Keratinocyte (primary cell): ENCODE measurements at regions not wholly inside any gene's neighbourhood (a gene's known extent, or its start where the extent isn't known, plus 50 kb on each side); places are given as distances from the start of the nearest gene placed in this dataset.

ENCODE experiments used
- DNase-seq: peaks from one replicate; pipeline ENCODE4 v3.0.0-alpha.2; 2011; ENCODE audit warnings: low read depth, missing footprints, low spot score
- FAIRE-seq: peaks from 2 replicates; lab custom pipeline; 2011; peaks lifted over from hg19 to GRCh38; lab: Jason Lieb, UNC
- H2AFZ ChIP-seq: 2 replicates; pipeline ENCODE4 v1.6.0; 2012; ENCODE audit warnings: low read length, control low read depth, inconsistent platforms; ENCODE audit not compliant: control insufficient read depth
- H3K27ac ChIP-seq: 2 replicates; pipeline ENCODE4 v1.5.1; 2011; ENCODE audit warnings: low read length; ENCODE audit not compliant: control insufficient read depth, insufficient read depth
- H3K27me3 ChIP-seq: 3 replicates; pipeline ENCODE4 v1.6.0; 2011; ENCODE audit warnings: low read length; ENCODE audit not compliant: control insufficient read depth, insufficient read depth; ENCODE audit errors: extremely low read depth
- H3K36me3 ChIP-seq, 2 experiments: 2 replicates in 1 of 2; 3 replicates in 1 of 2; pipeline ENCODE4 v1.5.1; 2011; ENCODE audit warnings: low read length in 2 of 2, mild to moderate bottlenecking in 1 of 2; ENCODE audit not compliant: control insufficient read depth in 2 of 2, insufficient read depth in 2 of 2; ENCODE audit errors: extremely low read depth in 1 of 2
- H3K4me1 ChIP-seq: 3 replicates; pipeline ENCODE4 v1.5.1; 2011; ENCODE audit warnings: low read length; ENCODE audit not compliant: control insufficient read depth, insufficient read depth; ENCODE audit errors: extremely low read depth
- H3K4me2 ChIP-seq: 3 replicates; pipeline ENCODE4 v1.6.0; 2011; ENCODE audit warnings: low read depth, low read length; ENCODE audit not compliant: control insufficient read depth, insufficient read depth; ENCODE audit errors: extremely low read depth
- H3K4me3 ChIP-seq, 3 experiments: fragments of 200-600 bp in 1 of 3; sonication (generic) in 1 of 3; 2 replicates in 2 of 3; 3 replicates in 1 of 3; pipeline ENCODE4 v1.5.1; 2011 to 2016; ENCODE audit warnings: low read length in 3 of 3, mild to moderate bottlenecking in 3 of 3, control low read depth in 2 of 3, inconsistent platforms in 1 of 3, low read depth in 1 of 3, mixed read lengths in 1 of 3, mixed run types in 1 of 3, moderate library complexity in 1 of 3; ENCODE audit not compliant: control insufficient read depth in 2 of 3, insufficient read depth in 2 of 3; ENCODE audit errors: extremely low read depth in 1 of 3
- H3K79me2 ChIP-seq: 2 replicates; pipeline ENCODE4 v1.6.0; 2012; ENCODE audit warnings: low read length; ENCODE audit not compliant: control insufficient read depth, insufficient read depth
- H3K9ac ChIP-seq: 3 replicates; pipeline ENCODE4 v1.6.0; 2011; ENCODE audit warnings: low read length; ENCODE audit not compliant: control insufficient read depth, insufficient read depth; ENCODE audit errors: extremely low read depth
- H3K9me1 ChIP-seq: 3 replicates; pipeline ENCODE4 v1.6.0; 2011; ENCODE audit warnings: low read length; ENCODE audit not compliant: control insufficient read depth, insufficient read depth; ENCODE audit errors: extremely low read depth
- H3K9me3 ChIP-seq: 2 replicates; pipeline ENCODE4 v1.5.1; 2012; ENCODE audit warnings: low read depth, low read length; ENCODE audit not compliant: control insufficient read depth
- H4K20me1 ChIP-seq: 3 replicates; pipeline ENCODE4 v1.6.0; 2011; ENCODE audit warnings: low read length; ENCODE audit not compliant: control insufficient read depth, insufficient read depth; ENCODE audit errors: extremely low read depth
- CTCF ChIP-seq, 3 experiments: IDR thresholded peaks in 1 of 3; conservative IDR thresholded peaks in 1 of 3; optimal IDR thresholded peaks in 1 of 3; 2 replicates in 2 of 3; 3 replicates in 1 of 3; pipeline versions ENCODE3 to v1.5.1; 2011; ENCODE audit warnings: low read length in 3 of 3, mild to moderate bottlenecking in 3 of 3, moderate library complexity in 2 of 3, control low read depth in 1 of 3, inconsistent platforms in 1 of 3; ENCODE audit not compliant: insufficient read depth in 2 of 3; ENCODE audit errors: extremely low read depth in 1 of 3
- EZH2 ChIP-seq: IDR thresholded peaks from one replicate; pipeline ENCODE4 v1.6.1; 2012; ENCODE audit warnings: inconsistent platforms, mild to moderate bottlenecking, low read length, moderate library complexity
- dilution Hi-C: fragments of 300-500 bp; cut with MboI; formaldehyde crosslinking; loops from one replicate; pipeline ENCODE4 v1.7.0; 2020; ENCODE audit warnings: low sequenced_read_pairs; ENCODE audit not compliant: extremely low pct_ligation_motif_present

GRCh38 chr9:19941874-19942273, 153.0 kb upstream of the SLC24A2 start:
- Histone ChIP-seq H2AFZ (no peak overlapping the region), H4K20me1 (no peaks in the 10 kb centered on the region), H3K9ac (no peak overlapping the region), H3K4me3 (no peak overlapping the region), H3K9me3 (no peaks in the 10 kb centered on the region), H3K4me1 (no peaks in the 10 kb centered on the region), H3K9me1 (no peaks in the 10 kb centered on the region), H3K36me3 (no peaks in the 10 kb centered on the region), H3K27ac (no peak overlapping the region), H3K27me3 (no peaks in the 10 kb centered on the region), H3K4me2 (no peak overlapping the region), H3K79me2 (no peaks in the 10 kb centered on the region)
- no peak for TF ChIP-seq CTCF (optimal IDR thresholded peaks at IDR 0.05 in 1 of 3, IDR thresholded peaks at IDR 0.05 in 1 of 3, conservative IDR thresholded peaks at IDR 0.05 in 1 of 3; ENCODE audit: extremely low read depth in 1 of 3, insufficient read depth in 2 of 3, low read length in 3 of 3)
- TF ChIP-seq EZH2 = no peak
- no peak for DNase-seq
- FAIRE-seq = no peak
- dilution Hi-C loops = loop anchor here (25.0 kb wide), 2 partner anchors 245 to 420 kb away; no protein-coding TSS in a partner anchor

GRCh38 chr9:19940811-19941535, 152.1 kb upstream of the SLC24A2 start:
- Histone ChIP-seq H3K9me1 (no peaks in the 10 kb centered on the region), H3K9ac (no peak overlapping the region), H3K27me3 (no peaks in the 10 kb centered on the region), H3K4me3 (no peak overlapping the region), H3K79me2 (no peaks in the 10 kb centered on the region), H3K4me1 (no peaks in the 10 kb centered on the region), H3K4me2 (no peak overlapping the region), H4K20me1 (no peaks in the 10 kb centered on the region), H2AFZ (no peak overlapping the region), H3K36me3 (no peaks in the 10 kb centered on the region), H3K9me3 (no peaks in the 10 kb centered on the region), H3K27ac (no peak overlapping the region)
- TF ChIP-seq CTCF (optimal IDR thresholded peaks at IDR 0.05 in 1 of 3, IDR thresholded peaks at IDR 0.05 in 1 of 3, conservative IDR thresholded peaks at IDR 0.05 in 1 of 3; ENCODE audit: extremely low read depth in 1 of 3, insufficient read depth in 2 of 3, low read length in 3 of 3) (no peak), EZH2 (no peak)
- dilution Hi-C loops = loop anchor here (25.0 kb wide), 2 partner anchors 246 to 421 kb away; no protein-coding TSS in a partner anchor
- DNase-seq (no peak), FAIRE-seq (no peak)
